Uterus (tissue), 2 donors: ENCODE measurements at regions not wholly inside any gene's neighbourhood (a gene's known extent, or its start where the extent isn't known, plus 50 kb on each side); places are given as distances from the start of the nearest gene placed in this dataset.

Experiments used
- POLR2A ChIP-seq, 2 donors: fragments of 450-650 bp; IDR thresholded peaks; one replicate each; pipeline ENCODE4 v1.6.1; 2016; ENCODE audit warnings: antibody characterized with exemption in 2 of 2, mild to moderate bottlenecking in 1 of 2, moderate library complexity in 1 of 2
- TF ChIP-seq, protein P1 (sequence below), 4 experiments: fragments of 200-600 bp in 2 of 4; fragments of 450-650 bp in 2 of 4; sonication (generic) in 2 of 4; IDR thresholded peaks; one replicate each; pipeline ENCODE4 v1.5.1; 2016 to 2019; ENCODE audit warnings: antibody characterized with exemption in 4 of 4, mild to moderate bottlenecking in 2 of 4, moderate library complexity in 1 of 4

DNA sequence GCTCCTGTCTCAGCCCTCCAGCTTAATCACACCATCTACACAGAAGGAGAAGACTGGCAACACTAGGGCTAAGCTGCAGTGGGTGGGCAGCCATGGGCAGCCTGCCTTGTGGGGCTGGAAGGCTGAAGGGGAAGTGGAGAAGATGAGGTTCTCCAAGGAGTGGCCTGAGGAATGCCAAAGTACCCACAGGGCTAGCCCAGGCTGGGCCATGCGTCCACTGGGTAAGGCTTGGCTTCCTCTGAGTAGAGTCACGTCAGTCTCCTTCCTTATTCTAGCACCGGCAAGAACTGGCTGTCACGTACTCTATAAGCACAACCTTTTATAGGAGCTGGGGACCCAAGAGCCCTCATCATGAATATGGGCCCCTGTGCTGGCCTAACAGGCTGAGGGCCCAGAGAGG lies 110.6 kb upstream of the SIRPA start:
- TF ChIP-seq, protein P1, sequence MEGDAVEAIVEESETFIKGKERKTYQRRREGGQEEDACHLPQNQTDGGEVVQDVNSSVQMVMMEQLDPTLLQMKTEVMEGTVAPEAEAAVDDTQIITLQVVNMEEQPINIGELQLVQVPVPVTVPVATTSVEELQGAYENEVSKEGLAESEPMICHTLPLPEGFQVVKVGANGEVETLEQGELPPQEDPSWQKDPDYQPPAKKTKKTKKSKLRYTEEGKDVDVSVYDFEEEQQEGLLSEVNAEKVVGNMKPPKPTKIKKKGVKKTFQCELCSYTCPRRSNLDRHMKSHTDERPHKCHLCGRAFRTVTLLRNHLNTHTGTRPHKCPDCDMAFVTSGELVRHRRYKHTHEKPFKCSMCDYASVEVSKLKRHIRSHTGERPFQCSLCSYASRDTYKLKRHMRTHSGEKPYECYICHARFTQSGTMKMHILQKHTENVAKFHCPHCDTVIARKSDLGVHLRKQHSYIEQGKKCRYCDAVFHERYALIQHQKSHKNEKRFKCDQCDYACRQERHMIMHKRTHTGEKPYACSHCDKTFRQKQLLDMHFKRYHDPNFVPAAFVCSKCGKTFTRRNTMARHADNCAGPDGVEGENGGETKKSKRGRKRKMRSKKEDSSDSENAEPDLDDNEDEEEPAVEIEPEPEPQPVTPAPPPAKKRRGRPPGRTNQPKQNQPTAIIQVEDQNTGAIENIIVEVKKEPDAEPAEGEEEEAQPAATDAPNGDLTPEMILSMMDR (IDR thresholded peaks at IDR 0.05), result no peak
- TF ChIP-seq POLR2A (IDR thresholded peaks at IDR 0.05), result no peak
